Activated naive CD8-positive, alpha-beta T cell (primary cell): ENCODE measurements at regions not wholly inside any gene's neighbourhood (a gene's known extent, or its start where the extent isn't known, plus 50 kb on each side); places are given as distances from the start of the nearest gene placed in this dataset.
A peak's percentile ranks its signal among the peaks of the same experiment; 100 is the strongest.
"Not testable (repeated sequence)": the region's sequence is repeated elsewhere in the genome, so short reads cannot be mapped to it uniquely, and the experiment has no call there.

Source experiments
- H3K27ac Mint-ChIP-seq: one replicate; pipeline ENCODE4 v1.8.0; 2021; ENCODE audit warnings: mixed read lengths
- H3K27me3 Mint-ChIP-seq: one replicate; pipeline ENCODE4 v1.8.0; 2021; ENCODE audit warnings: mixed read lengths
- H3K36me3 Mint-ChIP-seq: one replicate; pipeline ENCODE4 v1.8.0; 2021; ENCODE audit warnings: mixed read lengths
- H3K4me1 Mint-ChIP-seq: one replicate; pipeline ENCODE4 v1.8.0; 2021; ENCODE audit warnings: low read depth, mixed read lengths
- H3K4me3 Mint-ChIP-seq: one replicate; pipeline ENCODE4 v1.8.0; 2021; ENCODE audit warnings: mild to moderate bottlenecking, mixed read lengths
- H3K9me3 Mint-ChIP-seq: one replicate; pipeline ENCODE4 v1.8.0; 2021; ENCODE audit warnings: low read depth, mixed read lengths

GRCh38 chr10:33067481-33067880 lies 109.5 kb upstream of the ITGB1 start:
- Mint-ChIP-seq H3K36me3 (no peaks in the 10 kb centered on the region), H3K9me3 (no peaks in the 10 kb centered on the region), H3K27ac (no peak overlapping the region), H3K27me3 (no peaks in the 10 kb centered on the region), H3K4me1 (peaks cover 5% of the 10 kb centered on the region), H3K4me3 (no peak overlapping the region)

DNA sequence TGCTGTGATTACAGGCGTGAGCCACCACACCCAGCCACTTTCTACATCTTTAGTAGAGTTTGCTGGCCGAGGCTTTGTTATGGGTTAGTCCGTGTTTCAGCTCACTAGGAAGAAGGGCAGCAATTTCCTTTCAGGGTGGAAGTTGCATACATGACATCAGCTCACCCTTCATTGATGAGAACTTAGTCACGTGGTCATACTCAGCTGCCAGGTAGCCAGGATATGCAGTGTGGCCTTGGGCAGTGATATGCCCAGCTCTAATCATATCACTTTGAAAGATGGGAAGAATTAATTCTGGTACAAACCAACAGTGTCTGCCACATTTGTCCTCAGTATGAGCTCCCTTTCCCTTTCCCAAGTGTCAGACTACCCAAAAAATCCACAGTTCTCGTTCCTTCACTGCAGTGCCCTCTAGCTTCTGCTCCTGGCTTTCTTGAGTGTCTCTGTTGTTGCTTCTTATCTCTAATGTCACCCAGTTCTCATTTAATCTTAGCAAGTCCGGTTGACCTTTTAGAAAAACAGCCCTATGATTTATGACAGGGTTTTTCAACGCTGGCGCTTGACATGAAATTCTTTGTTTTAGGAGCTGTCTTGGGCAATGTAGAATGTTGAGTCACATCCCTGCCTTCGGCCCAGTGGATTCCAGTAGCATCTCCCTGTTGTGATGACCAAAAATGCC lies 108.7 kb upstream of the ITGB1 start:
- no peaks in the 10 kb centered on the region for H3K27me3 Mint-ChIP-seq
- H3K36me3 Mint-ChIP-seq, result no peaks in the 10 kb centered on the region
- H3K4me3 Mint-ChIP-seq, result no peak overlapping the region
- no peaks in the 10 kb centered on the region for H3K9me3 Mint-ChIP-seq
- H3K4me1 Mint-ChIP-seq, result peaks cover 5% of the 10 kb centered on the region
- no peak overlapping the region for H3K27ac Mint-ChIP-seq

DNA sequence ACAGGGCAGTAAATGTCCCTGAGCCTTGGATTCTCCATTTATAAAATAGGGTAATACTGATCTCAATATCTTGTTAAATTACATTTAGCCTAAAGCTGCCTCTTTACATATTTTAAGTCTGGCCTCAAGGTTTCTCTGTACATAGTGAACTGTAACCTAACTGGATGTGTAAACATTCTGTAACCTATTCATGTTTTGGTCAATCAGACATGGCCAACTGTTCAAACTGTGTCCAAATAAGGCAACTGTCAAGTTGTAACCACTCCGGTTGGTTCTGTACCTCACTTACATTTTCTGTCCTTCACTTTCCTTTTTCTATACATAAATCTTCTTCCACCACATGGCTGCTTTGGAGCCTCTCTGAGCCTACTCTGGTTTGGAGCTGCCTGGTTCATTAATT lies 107.1 kb upstream of the ITGB1 start:
- Mint-ChIP-seq H3K27ac (no peak overlapping the region), H3K4me1 (peaks cover 5% of the 10 kb centered on the region), H3K4me3 (no peak overlapping the region), H3K36me3 (no peaks in the 10 kb centered on the region), H3K9me3 (no peaks in the 10 kb centered on the region), H3K27me3 (no peaks in the 10 kb centered on the region)

GRCh38 chr10:33064706-33065105 lies 106.7 kb upstream of the ITGB1 start:
- Mint-ChIP-seq H3K4me3 (no peak overlapping the region), H3K4me1 (peaks cover 5% of the 10 kb centered on the region), H3K27me3 (no peaks in the 10 kb centered on the region), H3K36me3 (no peaks in the 10 kb centered on the region), H3K27ac (no peak overlapping the region), H3K9me3 (no peaks in the 10 kb centered on the region)

- H3K27ac Mint-ChIP-seq, result no peak overlapping the region
- H3K36me3 Mint-ChIP-seq, result no peaks in the 10 kb centered on the region
- H3K27me3 Mint-ChIP-seq, result peaks cover 2% of the 10 kb centered on the region
- no peaks in the 10 kb centered on the region for H3K9me3 Mint-ChIP-seq
- H3K4me1 Mint-ChIP-seq, result no peaks in the 10 kb centered on the region
- H3K4me3 Mint-ChIP-seq, result no peak overlapping the region
Observed at GRCh38 chr10:33057620-33058019, 99.6 kb upstream of the ITGB1 start.

DNA sequence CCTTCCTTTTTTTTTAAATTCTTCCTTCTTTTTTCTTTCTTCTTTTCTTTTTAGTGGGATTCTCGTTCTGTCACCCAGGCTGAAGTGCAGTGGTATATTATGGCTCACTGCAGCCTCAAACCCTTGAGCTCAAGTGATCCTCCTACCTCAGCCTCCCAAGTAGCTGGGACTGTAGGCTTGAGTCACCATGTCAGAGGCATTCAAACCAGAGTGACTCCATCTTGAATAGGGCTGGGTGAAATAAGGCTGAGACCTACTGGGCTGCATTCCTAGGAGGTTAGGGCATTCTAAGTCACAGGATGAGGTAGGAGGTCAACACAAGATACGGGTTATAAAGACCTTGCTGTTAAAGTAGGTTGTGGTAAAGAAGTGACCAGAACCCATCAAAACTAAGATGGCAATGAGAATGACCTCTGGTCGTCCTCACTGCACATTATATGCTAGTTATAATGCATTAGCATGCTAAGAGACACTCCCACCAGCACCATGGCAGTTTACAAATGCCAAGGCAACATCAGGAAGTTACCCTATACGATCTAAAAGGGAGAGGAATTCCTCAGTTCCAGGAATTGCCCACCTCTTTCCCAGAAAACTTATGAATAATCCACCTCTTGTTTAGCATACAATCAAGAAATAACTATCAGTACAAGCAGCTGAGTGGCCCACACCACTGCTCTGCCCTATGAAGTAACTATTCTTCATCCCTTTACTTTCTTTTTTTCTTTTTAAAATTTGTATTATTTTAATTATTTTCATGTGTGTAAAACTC lies 99.0 kb upstream of the ITGB1 start:
- H3K27ac Mint-ChIP-seq, result no peak overlapping the region
- H3K9me3 Mint-ChIP-seq, result no peaks in the 10 kb centered on the region
- no peaks in the 10 kb centered on the region for H3K36me3 Mint-ChIP-seq
- H3K4me3 Mint-ChIP-seq, result no peak overlapping the region
- H3K4me1 Mint-ChIP-seq, result no peaks in the 10 kb centered on the region
- peaks cover 2% of the 10 kb centered on the region for H3K27me3 Mint-ChIP-seq

GRCh38 chr10:33055625-33056024 lies 97.6 kb upstream of the ITGB1 start:
- Mint-ChIP-seq H3K4me1 (peaks cover 2% of the 10 kb centered on the region), H3K27me3 (peaks cover 2% of the 10 kb centered on the region), H3K4me3 (no peak overlapping the region), H3K36me3 (no peaks in the 10 kb centered on the region), H3K9me3 (no peaks in the 10 kb centered on the region), H3K27ac (no peak overlapping the region)

DNA sequence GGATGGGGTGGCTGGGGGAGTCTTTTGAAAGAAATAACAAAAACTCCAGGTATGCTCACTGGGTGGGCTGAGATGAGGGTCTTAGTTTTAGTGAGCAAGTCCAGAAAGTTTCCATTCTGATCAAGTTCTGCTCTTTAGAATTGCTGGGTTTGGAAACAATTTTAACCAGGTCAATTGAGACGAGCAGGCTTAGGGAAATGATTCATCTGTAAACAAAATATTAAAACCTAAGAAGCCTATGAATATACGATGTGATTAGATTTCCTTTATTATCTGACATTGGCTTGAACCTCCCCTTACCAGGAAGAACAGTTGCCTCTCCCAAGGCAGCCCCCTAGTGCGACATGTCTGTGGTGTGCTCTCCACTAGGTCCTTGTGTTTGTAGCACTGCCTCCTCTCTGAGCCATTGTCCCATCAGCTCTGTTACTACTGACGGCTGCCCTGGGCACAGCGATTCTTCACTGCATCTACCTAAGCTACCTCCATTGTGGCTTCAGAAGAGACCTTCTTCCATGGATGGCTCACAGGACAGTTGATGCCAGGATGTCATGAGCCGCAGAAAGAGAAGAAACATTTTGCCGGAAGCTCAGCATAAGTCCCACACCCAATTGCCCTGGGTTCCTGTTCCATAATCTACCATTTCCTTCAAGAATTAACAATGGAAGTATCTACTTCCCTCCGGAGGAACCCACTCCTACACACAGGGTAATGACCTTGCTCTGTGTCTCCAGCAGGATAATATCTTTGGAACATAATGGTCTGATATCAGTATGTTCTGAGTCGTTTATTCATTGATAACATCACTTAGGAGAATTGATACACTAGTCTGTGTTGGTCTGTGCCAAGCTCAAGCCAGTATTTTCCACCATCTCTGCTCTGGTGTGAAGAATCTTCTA lies 95.1 kb upstream of the ITGB1 start:
- Mint-ChIP-seq H3K36me3 (no peaks in the 10 kb centered on the region), H3K4me3 (no peak overlapping the region), H3K9me3 (no peaks in the 10 kb centered on the region), H3K4me1 (peaks cover 6% of the 10 kb centered on the region), H3K27me3 (peaks cover 2% of the 10 kb centered on the region), H3K27ac (no peak overlapping the region)

DNA sequence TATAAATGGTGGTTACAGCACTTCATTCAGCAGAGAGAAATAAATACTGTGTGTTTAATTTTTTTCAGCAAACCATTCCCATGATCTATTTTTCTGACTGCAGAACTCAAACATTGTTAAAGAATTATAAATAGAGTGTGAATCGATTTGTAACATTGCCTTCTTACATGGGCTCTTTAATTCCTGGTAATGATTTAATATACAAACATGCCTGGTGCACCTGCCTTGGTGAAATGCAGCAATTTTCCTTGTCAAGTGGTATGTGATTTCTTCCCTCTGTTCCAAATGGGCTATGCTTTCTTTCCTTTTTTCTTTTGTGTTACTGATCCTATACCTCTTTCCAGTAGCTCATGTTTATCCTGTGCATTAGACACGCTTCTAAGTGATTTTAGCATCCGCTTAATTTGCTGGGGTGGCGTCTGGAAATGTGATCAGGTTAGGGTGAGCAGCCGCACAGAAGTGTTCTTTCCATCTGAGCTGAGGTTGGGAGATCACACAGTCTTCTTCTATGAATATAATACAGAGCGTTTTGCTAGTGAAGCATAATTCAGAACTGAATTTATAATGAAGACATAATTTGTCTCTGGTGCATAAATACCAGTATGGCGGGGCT lies 94.3 kb upstream of the ITGB1 start:
- no peaks in the 10 kb centered on the region for H3K36me3 Mint-ChIP-seq
- H3K27me3 Mint-ChIP-seq, result peaks cover 2% of the 10 kb centered on the region
- H3K27ac Mint-ChIP-seq, result no peak overlapping the region
- peaks cover 6% of the 10 kb centered on the region for H3K4me1 Mint-ChIP-seq
- H3K4me3 Mint-ChIP-seq, result no peak overlapping the region
- no peaks in the 10 kb centered on the region for H3K9me3 Mint-ChIP-seq

GRCh38 chr10:33049963-33050920 lies 92.2 kb upstream of the ITGB1 start:
- Mint-ChIP-seq H3K4me3 (peak overlapping the region; percentile 86), H3K27ac (peak overlapping the region; percentile 72)
- not testable (repeated sequence) for H3K27me3 Mint-ChIP-seq, H3K36me3 Mint-ChIP-seq, H3K9me3 Mint-ChIP-seq, H3K4me1 Mint-ChIP-seq

DNA sequence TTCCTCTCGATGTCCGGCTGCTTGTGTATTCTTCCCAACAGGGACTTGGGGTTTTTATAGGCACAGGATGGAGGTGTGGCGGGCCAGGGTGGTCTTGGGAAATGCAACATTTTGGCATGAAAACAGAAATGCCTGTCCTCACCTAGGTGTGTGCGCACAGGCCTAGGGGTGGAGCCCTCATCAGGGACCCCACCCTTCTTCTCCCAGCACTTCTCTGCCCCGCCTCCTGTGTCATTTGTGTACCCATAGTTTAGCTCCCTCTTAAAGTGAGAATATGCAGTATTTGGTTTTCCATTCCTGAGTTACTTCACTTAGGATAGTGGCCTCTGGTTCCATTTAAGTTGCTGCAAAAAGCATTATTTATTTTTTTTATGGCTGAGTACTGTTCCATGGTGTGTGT lies 90.2 kb upstream of the ITGB1 start:
- peaks cover 6% of the 10 kb centered on the region for H3K4me1 Mint-ChIP-seq

GRCh38 chr10:33047655-33048054 lies 89.6 kb upstream of the ITGB1 start:
- peaks cover 6% of the 10 kb centered on the region for H3K4me1 Mint-ChIP-seq
- H3K27ac Mint-ChIP-seq, result no peak overlapping the region
- H3K36me3 Mint-ChIP-seq, result no peaks in the 10 kb centered on the region
- no peaks in the 10 kb centered on the region for H3K27me3 Mint-ChIP-seq
- H3K4me3 Mint-ChIP-seq, result no peak overlapping the region
- H3K9me3 Mint-ChIP-seq, result no peaks in the 10 kb centered on the region

More for the DNA sequence above, 90.2 kb upstream of the ITGB1 start:
- Mint-ChIP-seq H3K36me3 (no peaks in the 10 kb centered on the region), H3K27me3 (no peaks in the 10 kb centered on the region), H3K4me3 (no peak overlapping the region), H3K27ac (no peak overlapping the region), H3K9me3 (no peaks in the 10 kb centered on the region)

GRCh38 chr10:33046792-33047191 lies 88.8 kb upstream of the ITGB1 start:
- Mint-ChIP-seq H3K27me3 (no peaks in the 10 kb centered on the region), H3K36me3 (no peaks in the 10 kb centered on the region), H3K27ac (no peak overlapping the region), H3K4me1 (peaks cover 6% of the 10 kb centered on the region), H3K4me3 (no peak overlapping the region), H3K9me3 (no peaks in the 10 kb centered on the region)

DNA sequence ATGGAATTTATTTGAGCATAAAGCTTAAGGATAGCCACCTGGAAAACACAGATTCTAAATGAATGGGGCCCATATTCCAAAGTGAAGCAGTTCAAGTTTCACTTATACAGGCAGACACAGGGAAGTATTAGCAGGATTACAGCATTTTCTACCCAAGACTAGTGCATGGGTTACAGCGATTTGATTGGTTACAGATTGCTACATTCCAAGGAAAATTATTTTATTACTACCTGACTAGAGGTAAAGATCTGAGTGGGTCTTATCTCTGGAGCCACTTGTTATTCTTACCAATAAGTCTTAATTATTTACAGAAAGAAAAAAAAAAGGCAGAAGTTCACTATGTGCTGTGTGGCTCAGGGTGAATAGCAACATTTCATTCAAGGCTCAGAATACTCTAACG lies 87.4 kb upstream of the ITGB1 start:
- H3K9me3 Mint-ChIP-seq, result no peaks in the 10 kb centered on the region
- no peak overlapping the region for H3K4me3 Mint-ChIP-seq
- no peaks in the 10 kb centered on the region for H3K36me3 Mint-ChIP-seq
- H3K27ac Mint-ChIP-seq, result no peak overlapping the region
- peaks cover 4% of the 10 kb centered on the region for H3K4me1 Mint-ChIP-seq
- no peaks in the 10 kb centered on the region for H3K27me3 Mint-ChIP-seq
